ENCODE measurements at regions not wholly inside any gene's neighbourhood (a gene's known extent, or its start where the extent isn't known, plus 50 kb on each side); places are given as distances from the start of the nearest gene placed in this dataset.

- DNase-seq = no peak
These were observed 537.9 kb downstream of the CD83 start for GRCh38 chr6:14655201-14656061.

DNA sequence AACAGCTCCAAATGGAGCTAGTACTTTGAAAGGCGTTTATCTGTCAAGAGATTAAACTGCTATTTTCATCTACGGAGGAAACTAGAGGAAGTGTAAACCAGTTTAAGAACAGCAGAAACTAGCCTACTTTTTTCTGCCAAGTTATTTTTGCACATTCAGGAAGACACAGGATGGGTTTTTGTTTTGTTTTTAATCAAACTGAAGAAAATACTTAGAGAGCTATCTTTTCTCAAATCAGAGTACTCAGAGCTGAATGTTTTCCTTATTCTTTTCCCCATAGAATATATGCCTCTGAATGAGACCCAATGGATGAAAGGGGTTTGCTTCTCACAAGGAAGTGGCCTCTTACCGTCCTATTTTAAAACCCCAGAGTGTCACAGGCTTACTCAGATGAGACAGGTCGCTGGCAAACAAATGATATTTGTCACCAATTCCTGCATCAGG lies 538.5 kb downstream of the CD83 start:
- no peak for DNase-seq

- DNase-seq = no peak
These were observed 539.1 kb downstream of the CD83 start for GRCh38 chr6:14656649-14657048.

DNA sequence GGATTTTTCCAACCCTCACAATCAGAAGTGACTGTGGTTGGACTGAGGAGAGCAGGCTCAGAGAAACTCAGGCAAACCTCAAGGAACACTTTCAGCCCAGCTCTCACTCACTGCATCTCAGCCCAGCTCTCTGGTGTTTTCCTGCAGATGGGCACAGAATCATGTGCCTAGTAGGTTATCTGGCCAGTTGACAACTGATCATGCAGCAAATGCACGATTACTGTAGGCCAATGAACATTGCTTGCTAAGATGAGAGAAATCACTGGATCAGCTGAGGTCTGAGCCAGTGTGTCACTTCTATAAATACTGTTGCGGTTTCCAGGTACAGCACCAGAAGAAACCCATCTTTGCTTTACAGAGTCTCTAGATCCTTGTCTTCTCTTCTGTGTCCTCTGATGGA lies 540.5 kb downstream of the CD83 start:
- DNase-seq = no peak

- no peak for DNase-seq
These were observed 541.5 kb downstream of the CD83 start for GRCh38 chr6:14658886-14659561.

GRCh38 chr6:14659841-14660240 lies 542.3 kb downstream of the CD83 start:
- no peak for DNase-seq

GRCh38 chr6:14660806-14661579 lies 543.4 kb downstream of the CD83 start:
- DNase-seq = peak; percentile 56

- no peak for DNase-seq
These were observed 544.1 kb downstream of the CD83 start for GRCh38 chr6:14661691-14662090.

- peak; percentile 33 for DNase-seq
These were observed 546.6 kb downstream of the CD83 start for GRCh38 chr6:14664112-14664601.

GRCh38 chr6:14664621-14665315 lies 547.2 kb downstream of the CD83 start:
- peak; percentile 29 for DNase-seq

GRCh38 chr6:14665827-14666724 lies 548.5 kb downstream of the CD83 start:
- no peak for DNase-seq

GRCh38 chr6:14670806-14671205 lies 553.2 kb downstream of the CD83 start:
- DNase-seq = no peak

- DNase-seq = no peak
These were observed 553.7 kb downstream of the CD83 start for GRCh38 chr6:14671261-14671681.

GRCh38 chr6:14671937-14672336 lies 554.4 kb downstream of the CD83 start:
- DNase-seq = no peak

GRCh38 chr6:14673201-14673600 lies 555.6 kb downstream of the CD83 start:
- no peak for DNase-seq

GRCh38 chr6:14674458-14674857 lies 556.9 kb downstream of the CD83 start:
- no peak for DNase-seq

DNA sequence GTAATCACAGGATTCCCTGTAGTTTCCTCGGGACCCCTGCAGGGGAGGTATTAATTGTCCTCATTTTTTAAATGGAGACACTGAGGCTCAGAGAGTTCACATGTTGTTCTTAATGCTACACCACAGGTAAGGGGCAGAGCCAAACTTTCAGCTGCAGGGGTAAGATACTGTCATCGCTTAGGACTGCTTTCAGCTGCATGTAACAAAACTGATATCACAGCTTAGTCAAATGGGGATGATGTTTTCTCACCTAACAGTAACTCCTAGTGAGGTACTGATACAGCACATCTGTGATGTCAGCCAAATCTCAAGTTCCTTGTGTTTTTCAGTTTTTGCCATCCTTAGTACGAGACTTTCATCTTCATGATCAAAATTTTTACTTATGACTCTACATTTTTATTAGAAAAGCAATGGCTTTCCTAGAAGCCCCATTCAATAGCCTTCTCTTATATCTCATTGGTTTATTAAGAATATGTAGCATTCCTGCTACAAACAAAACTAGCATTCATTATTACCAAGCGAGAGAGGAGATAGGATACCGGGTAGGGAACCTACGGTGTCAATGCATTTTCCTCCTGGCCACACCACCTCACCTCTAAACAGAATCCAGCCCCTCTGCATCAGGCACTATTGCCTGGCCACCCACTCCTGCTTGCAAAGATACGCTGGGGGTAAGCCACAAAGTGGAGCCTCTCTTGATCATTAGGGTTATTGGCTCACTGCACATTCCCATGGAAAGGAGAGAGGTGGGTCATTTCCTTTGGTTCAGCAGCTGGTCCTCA lies 557.5 kb downstream of the CD83 start:
- no peak for DNase-seq

DNA sequence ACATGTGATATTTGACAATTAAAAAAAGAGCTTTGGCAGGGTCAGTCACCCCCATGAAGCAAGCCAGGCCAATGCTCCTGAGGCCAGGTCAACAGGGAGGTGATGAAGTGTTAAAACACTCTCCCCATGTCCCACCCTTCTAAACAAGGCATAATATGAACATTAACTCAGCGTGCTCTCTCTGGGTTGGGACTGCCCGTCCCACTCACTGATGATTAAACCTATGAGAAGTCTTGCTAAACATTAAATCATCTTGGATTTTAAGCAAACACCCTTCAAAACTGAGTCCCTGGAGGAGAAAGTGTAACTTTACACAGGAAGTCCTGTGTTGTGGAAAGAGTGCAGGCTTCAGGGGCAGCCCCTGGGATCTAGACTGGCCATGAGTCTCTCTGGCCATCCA lies 558.5 kb downstream of the CD83 start:
- DNase-seq = no peak

DNA sequence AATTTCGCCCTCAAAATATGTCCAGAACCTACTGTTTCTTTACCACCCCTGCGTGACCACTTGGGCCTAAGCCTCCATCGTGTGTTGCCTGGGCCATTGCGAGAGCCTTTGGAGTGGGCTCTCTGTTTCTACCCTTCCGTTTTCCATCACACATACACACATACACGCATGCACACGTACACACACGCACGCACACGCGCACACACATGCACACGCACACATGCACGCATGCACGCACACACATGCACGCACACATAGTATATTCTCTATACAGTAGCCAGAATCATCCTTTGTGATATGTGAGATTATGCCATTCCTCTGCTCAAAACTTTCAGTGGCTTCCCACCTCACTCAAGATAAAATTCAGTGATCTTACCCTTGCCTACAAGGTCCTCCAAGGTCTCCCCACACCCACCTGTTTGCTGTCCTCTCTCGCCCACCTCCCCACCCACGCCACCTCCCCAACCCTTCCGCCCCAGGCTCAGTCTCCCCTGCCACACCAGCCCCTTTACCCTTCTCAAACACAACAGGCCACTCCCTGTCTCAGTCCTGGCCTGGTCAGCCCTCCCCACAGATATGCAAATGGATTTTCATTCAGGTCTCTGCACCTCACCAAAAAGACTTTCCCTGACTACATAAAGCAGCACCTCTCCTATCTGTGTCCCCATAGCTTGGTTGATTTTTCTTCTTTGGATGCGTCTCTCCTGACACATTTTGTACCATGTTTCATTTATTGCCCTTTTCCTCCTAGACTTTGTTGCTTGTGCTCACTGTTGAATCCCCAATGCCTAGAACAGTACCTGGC lies 559.6 kb downstream of the CD83 start:
- no peak for DNase-seq
